NB4 (cell line): ENCODE measurements at regions not wholly inside any gene's neighbourhood (a gene's known extent, or its start where the extent isn't known, plus 50 kb on each side); places are given as distances from the start of the nearest gene placed in this dataset.

Experiments used
- MAX ChIP-seq: IDR thresholded peaks from 2 replicates; pipeline ENCODE4 v1.6.1; 2011; ENCODE audit warnings: low read depth, low read length
- POLR2A ChIP-seq: IDR thresholded peaks from 2 replicates; pipeline ENCODE4 v1.6.1; 2011; ENCODE audit warnings: mild to moderate bottlenecking; ENCODE audit not compliant: insufficient read length; ENCODE audit errors: extremely low read depth
- TF ChIP-seq, protein P1 (sequence below): IDR thresholded peaks from one replicate; pipeline ENCODE4 v1.5.1; 2012; ENCODE audit warnings: low read depth, low read length

GRCh38 chr2:12811916-12812315, 95.2 kb downstream of the TRIB2 start:
- TF ChIP-seq, protein P1, sequence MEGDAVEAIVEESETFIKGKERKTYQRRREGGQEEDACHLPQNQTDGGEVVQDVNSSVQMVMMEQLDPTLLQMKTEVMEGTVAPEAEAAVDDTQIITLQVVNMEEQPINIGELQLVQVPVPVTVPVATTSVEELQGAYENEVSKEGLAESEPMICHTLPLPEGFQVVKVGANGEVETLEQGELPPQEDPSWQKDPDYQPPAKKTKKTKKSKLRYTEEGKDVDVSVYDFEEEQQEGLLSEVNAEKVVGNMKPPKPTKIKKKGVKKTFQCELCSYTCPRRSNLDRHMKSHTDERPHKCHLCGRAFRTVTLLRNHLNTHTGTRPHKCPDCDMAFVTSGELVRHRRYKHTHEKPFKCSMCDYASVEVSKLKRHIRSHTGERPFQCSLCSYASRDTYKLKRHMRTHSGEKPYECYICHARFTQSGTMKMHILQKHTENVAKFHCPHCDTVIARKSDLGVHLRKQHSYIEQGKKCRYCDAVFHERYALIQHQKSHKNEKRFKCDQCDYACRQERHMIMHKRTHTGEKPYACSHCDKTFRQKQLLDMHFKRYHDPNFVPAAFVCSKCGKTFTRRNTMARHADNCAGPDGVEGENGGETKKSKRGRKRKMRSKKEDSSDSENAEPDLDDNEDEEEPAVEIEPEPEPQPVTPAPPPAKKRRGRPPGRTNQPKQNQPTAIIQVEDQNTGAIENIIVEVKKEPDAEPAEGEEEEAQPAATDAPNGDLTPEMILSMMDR: no peak
- TF ChIP-seq POLR2A (no peak), MAX (no peak)
